NCI-H524 treated with DMSO at 0.1 percent for 48 hours (cell line): ENCODE measurements at regions not wholly inside any gene's neighbourhood (a gene's known extent, or its start where the extent isn't known, plus 50 kb on each side); places are given as distances from the start of the nearest gene placed in this dataset.
"Not testable (repeated sequence)": the region's sequence is repeated elsewhere in the genome, so short reads cannot be mapped to it uniquely, and the experiment has no call there.

Source experiments
- DNase-seq: peaks from one replicate; lab custom pipeline; 2025; lab: John Stamatoyannopoulos, UW

DNA sequence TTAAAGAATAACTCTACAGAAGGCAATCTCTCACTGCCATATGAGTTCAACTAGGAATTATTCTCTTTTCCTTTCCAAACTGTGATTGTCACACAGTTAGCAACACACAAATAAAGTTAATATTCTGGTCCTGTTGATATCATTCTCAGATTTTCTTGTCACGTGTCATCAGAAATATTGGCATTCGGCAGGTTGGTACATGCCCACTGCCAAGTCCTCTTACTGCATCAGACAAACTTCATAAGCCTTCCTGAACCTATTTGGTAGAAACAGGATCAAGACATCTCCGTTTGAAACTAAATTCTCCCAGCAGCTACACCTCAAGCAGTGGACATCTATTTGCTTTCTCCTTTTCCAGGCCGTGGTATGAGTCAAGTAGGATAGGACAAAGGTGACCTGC is 177.9 kb upstream of the SOX2 start:
- no peak for DNase-seq

DNA sequence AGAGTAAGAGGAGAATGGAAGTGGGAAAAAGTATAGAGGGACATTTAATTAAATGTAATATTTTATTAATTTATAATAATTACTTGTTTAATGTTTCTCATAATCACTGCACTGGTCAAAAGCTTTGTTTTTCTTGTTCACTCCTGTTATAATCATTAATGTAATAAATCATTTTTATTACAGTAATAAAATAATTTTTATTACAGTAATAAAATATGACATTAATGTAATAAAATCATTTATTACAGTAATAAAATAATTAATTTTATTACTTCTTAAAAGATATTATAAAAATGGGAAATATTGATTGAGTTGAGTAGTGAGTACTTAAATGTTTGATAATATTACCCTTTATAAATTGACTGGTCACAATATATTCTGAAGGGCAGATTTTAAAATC is 181.1 kb upstream of the SOX2 start:
- no peak for DNase-seq

DNA sequence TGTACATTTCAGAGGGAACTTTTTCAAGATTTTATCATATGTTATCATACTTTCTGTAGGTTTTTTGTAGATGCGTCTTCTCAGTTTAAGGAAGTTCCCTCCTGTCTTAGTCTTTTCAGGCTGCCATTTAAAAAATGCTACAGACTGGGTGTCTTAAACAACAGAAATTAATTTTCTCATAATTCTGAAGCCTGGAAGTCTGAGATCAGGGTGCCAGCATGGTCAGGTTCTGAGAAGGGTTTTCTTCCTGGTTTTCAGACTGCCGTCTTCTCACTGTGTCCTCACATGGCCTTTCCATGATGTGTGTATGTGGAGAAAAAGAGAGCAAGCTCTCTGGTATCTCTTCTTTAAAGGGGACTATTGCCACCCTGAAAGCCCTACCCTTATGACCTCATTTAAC is 189.9 kb upstream of the SOX2 start:
- DNase-seq: no peak

DNA sequence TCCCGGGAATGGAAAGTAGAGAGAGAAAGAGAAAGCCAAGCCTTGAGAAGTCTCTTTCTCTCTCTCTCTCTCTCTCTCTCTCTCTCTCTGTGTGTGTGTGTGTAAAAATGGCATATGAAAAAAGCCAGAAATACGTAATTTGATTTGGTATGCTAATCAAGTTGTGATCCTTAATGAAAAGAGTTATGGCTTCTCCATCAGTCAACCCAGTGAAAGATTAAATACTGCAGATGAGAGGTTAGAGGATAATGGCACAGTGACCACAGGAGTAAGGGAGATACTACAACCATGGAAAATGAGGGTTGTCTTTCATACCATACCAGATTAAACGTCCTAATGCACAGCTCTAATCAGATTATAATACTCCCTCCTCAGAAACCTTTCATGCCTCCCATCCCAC is 193.5 kb upstream of the SOX2 start:
- DNase-seq: no peak

DNA sequence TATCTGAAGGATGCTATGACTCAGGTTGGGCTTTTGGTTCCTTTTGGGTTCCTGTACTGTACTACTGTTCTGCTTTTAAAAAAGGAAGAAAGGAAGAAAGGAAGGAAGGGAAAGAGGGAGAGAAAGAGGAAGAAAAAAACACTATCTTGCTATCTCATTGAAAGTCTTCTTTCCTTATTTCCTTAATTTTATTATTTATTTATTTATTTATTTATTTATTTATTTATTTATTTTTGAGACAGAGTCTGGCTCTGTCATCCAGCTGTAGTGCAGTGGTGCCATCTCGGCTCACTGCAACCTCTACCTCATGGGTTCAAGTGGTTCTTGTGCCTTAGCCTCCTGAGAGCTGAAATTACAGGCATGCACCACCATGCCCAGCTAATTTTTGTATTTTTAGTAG is 198.9 kb upstream of the SOX2 start:
- no peak for DNase-seq

DNA sequence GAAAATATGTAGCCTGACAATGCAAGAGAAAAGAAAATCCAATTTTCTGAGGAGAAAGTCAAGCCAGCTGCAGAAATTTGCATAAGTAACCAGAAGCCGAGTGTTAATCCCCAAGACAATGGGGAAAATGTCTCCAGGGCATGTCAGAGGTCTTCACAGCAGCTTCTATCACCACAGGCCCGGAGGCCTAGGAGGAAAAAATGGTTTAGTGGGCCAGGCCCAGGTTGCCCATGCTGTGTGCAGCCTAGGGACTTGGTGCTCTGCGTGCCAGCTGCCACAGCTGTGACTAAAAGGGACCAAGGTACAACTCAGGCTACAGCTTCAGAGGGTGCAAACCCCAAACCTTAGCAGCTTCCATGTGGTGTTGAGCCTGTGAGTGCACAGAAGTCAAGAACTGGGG is 201.2 kb upstream of the SOX2 start:
- no peak for DNase-seq

DNA sequence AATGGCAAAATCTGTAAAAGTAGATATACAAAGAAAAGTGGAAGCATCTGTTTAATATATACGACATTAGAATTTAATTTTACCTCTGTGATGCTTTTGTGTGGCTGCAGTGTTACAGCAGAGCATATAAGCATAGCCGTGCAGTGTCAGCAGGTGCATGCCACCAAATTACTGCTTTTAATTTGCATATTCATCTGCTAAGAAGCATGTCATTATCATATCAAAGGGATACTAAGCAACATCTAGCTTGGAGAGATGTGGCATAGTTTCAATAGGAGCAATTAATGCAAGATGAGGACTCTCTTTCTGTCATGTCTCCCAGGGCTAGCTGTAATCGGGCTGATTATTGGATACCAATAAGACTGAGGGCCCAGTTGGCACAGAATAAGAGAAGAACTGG is 214.4 kb upstream of the SOX2 start:
- DNase-seq: peak; percentile 17

DNA sequence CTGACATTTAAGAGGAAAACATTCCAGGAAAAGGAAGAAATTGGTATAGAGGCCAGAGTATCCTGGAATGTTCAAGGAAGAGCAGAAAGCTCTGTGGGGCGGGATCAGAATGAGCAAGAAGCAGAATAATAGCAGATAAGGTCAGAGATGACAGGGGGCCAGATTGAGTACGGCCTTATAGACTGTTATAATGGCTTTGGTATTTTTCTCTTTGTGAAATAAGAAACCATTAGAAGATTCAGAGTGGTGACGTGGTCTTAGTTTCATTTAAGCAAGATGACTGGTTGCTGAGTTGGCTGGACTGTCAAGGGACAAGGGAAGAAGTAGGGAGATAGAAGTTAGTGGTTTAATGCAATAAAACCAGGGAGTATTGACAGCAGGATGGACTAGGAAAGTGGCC is 218.3 kb upstream of the SOX2 start:
- no peak for DNase-seq

DNA sequence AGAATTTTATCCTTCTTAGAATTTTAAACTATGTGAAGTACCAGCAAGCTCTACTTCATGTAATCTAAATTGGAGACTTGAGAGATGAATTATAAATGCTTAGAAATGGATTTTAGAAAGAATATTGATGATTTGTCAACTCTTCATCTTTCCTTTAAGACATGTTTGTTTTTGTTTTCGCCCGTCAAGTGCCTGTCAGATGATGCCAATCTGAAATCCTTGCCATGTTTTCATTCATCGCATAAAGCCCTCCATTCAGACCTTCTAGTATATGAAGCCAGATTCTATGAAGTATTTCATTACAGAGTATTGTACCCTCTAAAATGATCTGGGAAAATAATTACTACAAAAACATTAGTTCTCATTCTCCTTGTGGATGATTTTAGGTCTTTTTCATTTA is 223.2 kb upstream of the SOX2 start:
- no peak for DNase-seq

DNA sequence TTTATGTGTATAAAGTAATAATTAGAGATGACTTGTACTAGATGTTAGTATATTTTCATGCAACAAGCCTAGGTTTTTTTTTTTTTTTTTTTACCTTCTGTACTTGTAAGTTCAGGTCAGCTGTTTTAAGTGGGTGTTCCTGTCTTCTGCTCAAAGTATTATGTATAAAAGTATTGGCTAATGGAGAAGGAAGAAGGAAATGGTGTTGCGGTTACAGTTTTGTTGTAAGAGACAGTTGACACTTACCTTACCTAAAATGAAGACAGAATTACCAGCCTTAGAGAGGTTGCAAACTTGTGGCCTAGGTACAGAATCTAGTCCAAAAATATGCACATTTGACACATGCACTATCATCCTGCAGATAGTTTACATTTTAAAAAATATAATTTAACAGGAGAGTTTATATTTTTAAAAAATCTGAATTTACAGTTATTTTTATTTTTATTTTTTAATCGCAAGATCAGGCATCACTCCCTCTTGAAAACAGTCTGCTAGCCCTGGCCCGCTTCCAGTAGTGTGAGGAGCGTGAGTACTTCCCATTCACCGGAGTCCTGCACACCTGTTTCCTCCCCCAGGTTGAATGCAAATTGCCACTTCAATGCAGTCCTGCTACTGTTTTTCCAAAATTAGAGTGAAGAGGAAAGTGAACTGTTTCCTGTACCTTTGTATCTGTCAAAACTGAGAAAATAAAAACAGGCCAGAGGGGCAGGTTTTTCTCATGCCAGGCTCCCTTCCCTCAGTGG is 224.3 kb upstream of the SOX2 start:
- DNase-seq: no peak

DNA sequence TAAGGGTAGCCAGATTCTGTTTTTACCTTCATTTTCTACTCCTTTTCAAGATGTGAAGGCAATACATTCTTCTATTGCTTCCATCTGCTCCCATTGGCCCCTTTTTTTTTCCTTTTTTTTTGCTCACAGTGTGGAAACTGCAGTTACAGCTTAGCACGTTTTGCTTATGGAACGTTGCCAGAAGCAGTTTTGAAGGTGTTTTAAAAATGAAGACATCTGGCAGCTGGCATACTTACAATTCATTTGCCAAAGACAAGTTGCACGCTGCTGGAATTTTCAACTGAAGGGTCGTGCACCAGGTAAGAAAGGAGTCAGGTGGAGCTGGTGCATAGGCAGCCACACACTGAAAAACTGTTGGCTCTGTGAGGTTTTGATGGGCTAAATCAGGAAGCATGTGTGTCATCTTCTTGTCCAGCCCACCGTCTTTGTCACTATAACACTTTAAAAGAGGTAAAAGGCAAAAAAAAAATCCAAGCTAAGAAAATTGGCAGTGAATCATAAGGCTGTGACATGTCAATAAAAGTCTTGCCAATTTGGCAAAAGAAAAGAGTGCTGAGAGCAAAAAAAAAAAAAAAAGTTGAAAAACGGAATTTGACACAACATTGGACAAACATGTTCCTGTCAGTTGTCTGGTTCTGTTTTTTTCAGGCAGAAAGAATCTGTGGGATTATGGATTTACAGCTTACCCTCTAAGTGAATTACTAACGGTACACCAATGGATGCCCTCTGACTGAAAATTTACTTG is 225.4 kb upstream of the SOX2 start:
- peak; percentile 46 for DNase-seq

DNA sequence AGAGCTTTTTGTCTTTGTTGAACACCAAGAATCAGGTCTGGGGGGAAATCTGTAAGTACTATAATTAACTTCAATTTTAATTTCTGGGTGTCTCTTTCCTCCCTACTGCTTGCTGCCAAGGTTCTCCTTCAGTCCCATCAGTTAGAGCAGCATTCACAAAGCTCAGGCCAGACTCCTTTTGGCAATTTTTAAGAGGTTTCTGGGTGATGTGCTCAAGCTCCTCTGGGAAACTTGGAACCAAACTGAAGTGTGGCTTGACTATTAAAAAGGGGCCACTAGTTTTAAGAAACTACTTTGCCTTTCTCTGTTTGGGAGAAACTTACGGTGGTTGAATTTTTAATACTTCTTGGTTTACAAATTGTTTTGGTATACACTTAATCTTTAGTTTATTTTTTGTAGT is 227.7 kb upstream of the SOX2 start:
- no peak for DNase-seq

DNA sequence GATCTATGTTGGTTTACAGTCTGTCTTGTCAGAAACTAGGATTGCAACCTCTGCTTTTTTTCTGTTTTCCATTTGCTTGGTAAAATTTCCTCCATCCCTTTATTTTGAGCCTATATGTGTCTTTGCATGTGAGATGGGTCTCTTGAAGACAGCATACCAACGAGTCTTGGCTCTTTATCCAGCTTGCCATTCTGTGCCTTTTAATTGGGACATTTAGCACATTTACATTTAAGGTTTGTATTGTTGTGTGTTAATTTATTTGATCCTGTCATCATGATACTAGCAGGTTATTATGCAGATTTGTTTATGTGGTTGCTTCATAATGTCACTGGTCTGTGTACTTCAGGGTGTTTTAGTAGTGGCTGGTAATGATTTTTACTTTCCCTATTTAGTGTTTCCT is 236.6 kb upstream of the SOX2 start:
- DNase-seq: not testable (repeated sequence)

DNA sequence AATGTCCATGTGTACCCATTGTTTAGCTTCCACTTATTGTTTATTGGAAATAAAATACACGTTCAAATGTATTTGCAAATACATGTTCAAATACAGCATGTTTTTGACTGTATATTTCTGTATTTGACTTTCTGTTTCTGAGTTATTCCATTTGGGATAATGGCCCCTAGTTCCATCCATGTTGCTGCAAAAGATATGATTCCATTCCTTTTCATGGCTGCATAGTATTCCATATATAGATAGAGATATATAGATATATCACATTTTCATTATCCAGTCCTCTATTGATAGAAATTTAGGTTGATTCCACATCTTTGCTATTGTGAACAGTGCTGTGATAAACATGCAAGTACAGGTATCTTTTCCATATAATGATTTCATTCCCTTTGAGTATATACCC is 241.4 kb upstream of the SOX2 start:
- no peak for DNase-seq

DNA sequence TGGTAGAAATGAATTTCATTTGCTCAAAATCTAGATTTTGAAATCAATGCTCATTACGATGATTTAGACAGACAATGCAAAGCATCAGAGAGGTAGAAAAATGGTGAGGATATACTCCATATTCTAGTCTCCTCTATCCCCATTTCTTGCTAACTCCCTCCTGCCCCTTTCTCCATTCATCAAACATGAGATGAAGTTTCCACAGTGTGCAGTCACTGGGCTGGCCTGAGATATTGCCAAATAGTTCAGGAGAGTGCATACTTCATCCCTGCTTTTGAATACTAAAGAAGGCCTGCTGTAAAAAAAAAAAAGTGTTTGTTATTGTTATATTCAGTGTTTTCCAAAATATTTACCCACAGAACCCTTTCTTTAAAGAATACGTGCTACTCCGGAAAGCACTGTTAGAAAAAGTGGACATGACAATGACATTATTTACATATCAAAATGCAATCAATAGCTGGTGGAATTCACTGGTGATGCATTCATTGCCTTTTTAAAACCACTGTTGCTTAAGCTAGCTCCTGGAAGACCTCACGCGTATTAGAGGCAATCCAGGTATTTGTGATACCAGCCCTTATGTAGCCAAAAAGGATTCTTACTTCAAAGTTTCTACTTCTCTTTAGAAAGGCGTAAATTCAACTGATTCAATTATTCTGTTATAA is 247.6 kb upstream of the SOX2 start:
- DNase-seq: no peak

DNA sequence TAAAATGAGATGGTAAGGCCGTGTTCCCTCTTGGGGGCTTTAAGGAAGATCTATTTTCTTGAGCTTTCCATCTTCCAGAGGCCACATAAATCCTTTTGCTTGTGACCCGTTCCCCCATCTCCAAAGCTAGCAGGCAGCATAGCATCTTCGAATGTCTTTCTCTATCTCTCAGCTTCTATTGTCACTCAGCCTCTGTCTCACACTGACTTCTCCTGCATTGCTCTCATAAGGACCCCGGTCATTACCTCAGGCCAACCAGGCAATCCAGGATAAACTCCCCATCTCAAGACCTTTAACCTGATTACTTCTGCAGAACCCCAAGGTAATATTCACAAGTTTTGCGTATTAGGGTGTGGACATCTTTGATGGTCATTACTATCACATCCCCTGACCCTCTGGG is 250.3 kb upstream of the SOX2 start:
- no peak for DNase-seq

DNA sequence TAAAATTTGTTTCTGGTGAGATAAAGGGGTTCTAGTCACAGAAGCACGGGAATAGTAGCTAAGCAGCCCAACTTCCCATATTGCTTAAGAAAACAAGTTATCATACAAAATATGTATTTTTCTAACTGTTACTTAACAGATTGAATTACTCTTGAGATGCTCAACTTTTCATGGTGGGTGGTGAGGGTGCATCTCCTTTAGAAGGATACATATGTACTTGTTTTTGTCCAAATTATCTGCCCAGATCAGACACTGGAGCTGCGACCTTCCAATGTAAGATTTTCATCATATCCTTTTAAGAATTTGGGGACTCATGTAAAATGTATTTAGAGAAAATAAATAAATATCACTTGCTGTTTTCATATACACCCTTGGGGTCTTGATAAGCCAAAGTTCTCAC is 252.2 kb upstream of the SOX2 start:
- no peak for DNase-seq

DNA sequence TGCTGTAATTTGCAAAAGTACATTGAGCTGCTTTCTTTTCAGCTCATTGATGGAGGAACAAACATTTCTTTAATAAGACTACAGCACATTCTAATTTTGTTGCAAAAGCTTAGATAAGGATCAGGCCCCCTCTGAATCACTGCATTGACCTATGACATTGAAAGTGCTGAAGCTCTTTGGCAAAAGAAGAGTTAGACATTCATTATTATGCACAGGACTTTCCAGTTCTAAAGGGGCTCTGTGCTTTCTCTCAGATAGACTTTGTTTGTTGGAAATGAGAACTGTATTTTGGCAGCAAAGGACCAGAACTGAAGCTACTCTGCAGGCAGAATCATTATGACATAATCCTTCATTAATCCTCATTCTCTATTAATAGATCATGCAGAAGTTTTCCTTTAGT is 252.9 kb upstream of the SOX2 start:
- DNase-seq: no peak

DNA sequence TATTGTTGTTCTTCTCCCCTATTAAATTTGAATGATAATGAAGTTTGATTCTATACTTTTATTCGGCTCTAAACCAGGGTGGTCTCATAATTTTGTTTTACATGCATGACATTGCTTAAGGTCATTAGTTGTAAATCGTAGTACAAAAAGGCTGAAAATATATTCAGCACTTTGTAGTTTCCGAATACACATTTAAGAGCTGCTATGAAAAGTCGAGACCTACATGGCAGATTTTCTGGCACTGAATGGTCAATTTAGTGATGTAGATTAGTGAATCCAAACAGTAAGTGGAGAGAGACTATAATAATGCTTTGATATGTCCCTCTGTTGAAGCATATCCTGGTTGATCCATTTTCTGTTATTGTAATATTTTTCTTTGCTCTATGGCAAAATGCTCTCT is 254.0 kb upstream of the SOX2 start:
- DNase-seq: no peak

DNA sequence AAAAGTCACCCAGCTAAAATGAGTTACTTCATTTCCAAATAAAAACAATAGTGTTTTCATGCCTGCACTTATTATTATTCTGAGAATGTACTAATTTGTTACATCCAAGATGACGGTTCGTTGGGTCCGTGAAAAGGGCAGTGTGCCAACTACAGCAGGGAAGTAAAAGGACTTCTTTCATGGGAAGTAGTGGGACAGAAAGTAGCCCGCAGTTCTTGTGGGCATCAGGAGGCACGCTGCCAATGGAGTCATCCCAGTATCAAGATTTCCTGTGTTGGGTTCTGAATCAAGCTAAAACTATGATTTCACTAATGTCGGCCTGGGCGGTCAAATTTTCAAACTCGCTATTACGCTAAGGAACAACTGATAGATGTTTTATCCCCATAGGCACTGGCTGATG is 254.5 kb upstream of the SOX2 start:
- no peak for DNase-seq

DNA sequence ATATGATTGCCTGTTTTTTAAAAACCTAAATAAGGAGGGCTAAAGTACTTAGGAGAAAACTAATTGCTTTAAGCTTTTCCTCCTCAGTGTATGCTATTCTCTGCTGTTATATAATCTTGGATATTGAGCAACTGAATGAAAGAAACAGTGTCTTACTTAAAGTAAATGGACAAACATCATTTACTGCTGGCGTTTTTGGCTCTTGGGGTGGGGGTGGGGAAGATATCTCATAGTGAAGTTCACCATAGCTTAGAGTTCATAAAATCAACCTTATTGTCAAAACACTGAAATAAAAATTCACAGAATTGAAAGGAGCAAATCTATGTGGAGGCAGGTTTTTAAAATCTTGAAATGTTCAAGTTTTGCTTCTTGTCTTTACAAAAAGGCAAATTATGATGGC is 256.4 kb upstream of the SOX2 start:
- no peak for DNase-seq

DNA sequence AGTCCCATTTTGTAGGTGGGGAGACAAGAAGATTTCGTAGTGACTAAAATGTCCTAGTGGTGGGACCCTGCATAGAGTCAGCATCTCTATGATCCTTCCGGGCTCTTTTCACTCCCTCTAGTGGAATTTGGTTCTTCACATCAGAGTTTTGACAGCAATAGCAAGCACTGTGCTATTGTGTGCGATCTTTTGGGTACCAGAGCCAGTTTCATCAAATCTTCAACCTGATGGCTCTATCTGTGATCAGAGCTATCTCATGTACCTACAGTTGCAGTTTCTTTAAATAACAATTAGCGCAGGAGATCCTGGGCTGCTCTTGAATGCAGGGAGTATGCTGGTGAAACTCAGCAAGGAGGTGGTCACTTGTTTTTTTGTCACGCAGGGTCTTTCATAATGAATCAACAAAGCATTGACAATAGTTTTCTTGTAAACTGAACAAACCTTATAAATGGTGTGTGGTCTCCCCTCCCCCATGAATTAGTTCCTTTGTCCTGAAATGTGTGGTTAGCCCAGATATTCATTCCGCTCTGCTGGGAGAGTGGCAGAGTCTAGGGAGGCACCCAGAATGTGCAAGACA is 257.2 kb upstream of the SOX2 start:
- no peak for DNase-seq

DNA sequence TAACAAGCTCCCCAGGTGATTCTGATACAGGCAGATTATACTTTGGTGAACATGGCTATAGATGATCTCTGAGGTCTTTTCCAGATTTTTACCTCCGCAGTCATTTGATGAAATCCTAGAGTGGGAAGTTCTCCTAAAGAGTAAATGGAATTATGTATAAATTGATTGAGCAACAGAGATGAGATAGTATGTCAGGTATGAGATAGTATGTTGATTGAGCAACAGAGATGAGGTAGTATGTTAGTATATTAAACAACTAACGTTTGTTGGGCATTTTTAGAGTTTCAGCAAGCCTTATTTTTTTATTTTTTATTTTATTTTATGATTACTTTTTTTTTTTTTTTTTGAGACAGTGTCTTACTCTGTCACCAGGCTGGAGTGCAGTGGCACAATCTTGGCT is 265.0 kb upstream of the SOX2 start:
- no peak for DNase-seq
